HFFc6 (cell line): ENCODE measurements at regions not wholly inside any gene's neighbourhood (a gene's known extent, or its start where the extent isn't known, plus 50 kb on each side); places are given as distances from the start of the nearest gene placed in this dataset.

Experiments used
- DNase-seq: peaks from one replicate; pipeline ENCODE4 v3.0.0-alpha.2; 2018
- H3K27ac Mint-ChIP-seq: 2 replicates; pipeline ENCODE4 v1.8.0; 2020; ENCODE audit warnings: mild to moderate bottlenecking, mixed read lengths
- H3K27me3 Mint-ChIP-seq: 2 replicates; pipeline ENCODE4 v1.8.0; 2021; ENCODE audit warnings: mild to moderate bottlenecking, moderate library complexity, mixed read lengths; ENCODE audit not compliant: insufficient read depth
- H3K36me3 Mint-ChIP-seq: 2 replicates; pipeline ENCODE4 v1.8.0; 2021; ENCODE audit warnings: low read depth, mixed read lengths
- H3K4me1 Mint-ChIP-seq: 2 replicates; pipeline ENCODE4 v1.8.0; 2020; ENCODE audit warnings: low read depth, mixed read lengths
- H3K4me3 Mint-ChIP-seq: 2 replicates; pipeline ENCODE4 v1.8.0; 2020; ENCODE audit warnings: mild to moderate bottlenecking, moderate library complexity, mixed read lengths
- H3K9me3 Mint-ChIP-seq: 2 replicates; pipeline ENCODE4 v1.8.0; 2020; ENCODE audit warnings: mild to moderate bottlenecking, mixed read lengths
- CTCF ChIP-seq: fragments of 200-600 bp; sonication (generic); IDR thresholded peaks from 2 replicates; pipeline ENCODE4 v1.5.0; 2021; ENCODE audit warnings: antibody characterized with exemption, mild to moderate bottlenecking

- H3K4me1 Mint-ChIP-seq = peaks cover 7% of the 10 kb centered on the region
- H3K36me3 Mint-ChIP-seq = no peaks in the 10 kb centered on the region
- H3K27ac Mint-ChIP-seq = no peak overlapping the region
- no peak for DNase-seq
- TF ChIP-seq CTCF = no peak
- no peaks in the 10 kb centered on the region for H3K9me3 Mint-ChIP-seq
- H3K27me3 Mint-ChIP-seq = peaks cover 2% of the 10 kb centered on the region
- no peak overlapping the region for H3K4me3 Mint-ChIP-seq
These were observed 50.3 kb upstream of the DPH6 start for GRCh38 chr15:35596285-35596684.

GRCh38 chr15:35602836-35603235 lies 56.9 kb upstream of the DPH6 start:
- Mint-ChIP-seq H3K27me3 (no peaks in the 10 kb centered on the region; the same call in 1 of the 2 replicates), H3K36me3 (no peaks in the 10 kb centered on the region), H3K4me1 (peaks cover 10% of the 10 kb centered on the region), H3K27ac (no peak overlapping the region), H3K9me3 (no peaks in the 10 kb centered on the region), H3K4me3 (no peak overlapping the region)
- DNase-seq = no peak
- TF ChIP-seq CTCF = no peak

- DNase-seq = no peak
- no peak for TF ChIP-seq CTCF
- Mint-ChIP-seq H3K36me3 (no peaks in the 10 kb centered on the region), H3K27me3 (no peaks in the 10 kb centered on the region; the same call in 1 of the 2 replicates), H3K9me3 (no peaks in the 10 kb centered on the region), H3K27ac (0 out of 2 replicates have a peak overlapping the region, but pooled peaks have one; percentile 20), H3K4me3 (no peak overlapping the region), H3K4me1 (peaks cover 10% of the 10 kb centered on the region)
These were observed 57.3 kb upstream of the DPH6 start for GRCh38 chr15:35603301-35603700.

GRCh38 chr15:35603856-35604255 lies 57.9 kb upstream of the DPH6 start:
- Mint-ChIP-seq H3K4me1 (peaks cover 10% of the 10 kb centered on the region), H3K9me3 (no peaks in the 10 kb centered on the region), H3K27me3 (no peaks in the 10 kb centered on the region; the same call in 1 of the 2 replicates), H3K4me3 (no peak overlapping the region), H3K36me3 (no peaks in the 10 kb centered on the region), H3K27ac (no peak overlapping the region)
- no peak for TF ChIP-seq CTCF
- no peak for DNase-seq

- Mint-ChIP-seq H3K36me3 (no peaks in the 10 kb centered on the region), H3K27me3 (no peaks in the 10 kb centered on the region), H3K27ac (no peak overlapping the region), H3K4me1 (peaks cover 10% of the 10 kb centered on the region), H3K9me3 (no peaks in the 10 kb centered on the region), H3K4me3 (no peak overlapping the region)
- no peak for TF ChIP-seq CTCF
- DNase-seq = no peak
These were observed 59.9 kb upstream of the DPH6 start for GRCh38 chr15:35605764-35606449.
